Smooth muscle cell (in vitro differentiated cells): ENCODE measurements at regions not wholly inside any gene's neighbourhood (a gene's known extent, or its start where the extent isn't known, plus 50 kb on each side); places are given as distances from the start of the nearest gene placed in this dataset.

ENCODE experiments used
- DNase-seq: peaks from one replicate; lab custom pipeline; 2025; ENCODE audit not compliant: unreplicated experiment; lab: John Stamatoyannopoulos, UW
- H2AFZ ChIP-seq: fragments of 200-600 bp; sonication (generic); 2 replicates; pipeline ENCODE4 v1.6.0; 2016; ENCODE audit warnings: antibody characterized with exemption, low read depth, mild to moderate bottlenecking
- H3F3A ChIP-seq: fragments of 200-600 bp; sonication (generic); 2 replicates; pipeline ENCODE4 v1.6.0; 2017; ENCODE audit warnings: antibody characterized with exemption, low read depth
- H3K27ac ChIP-seq: fragments of 200-600 bp; sonication (generic); 2 replicates; pipeline ENCODE4 v1.5.1; 2016; ENCODE audit warnings: low read depth, mild to moderate bottlenecking
- H3K27me3 ChIP-seq: fragments of 200-600 bp; sonication (generic); 2 replicates; pipeline ENCODE4 v1.6.1; 2016; ENCODE audit warnings: low read depth, mild to moderate bottlenecking
- H3K36me3 ChIP-seq: fragments of 200-600 bp; sonication (generic); 2 replicates; pipeline ENCODE4 v1.5.1; 2016; ENCODE audit warnings: low read depth
- H3K4me1 ChIP-seq: fragments of 200-600 bp; sonication (generic); 2 replicates; pipeline ENCODE4 v1.5.1; 2016; ENCODE audit warnings: low read depth
- H3K4me2 ChIP-seq: fragments of 200-600 bp; sonication (generic); 2 replicates; pipeline ENCODE4 v1.6.0; 2016; ENCODE audit warnings: mild to moderate bottlenecking
- H3K4me3 ChIP-seq: fragments of 200-600 bp; sonication (generic); 2 replicates; pipeline ENCODE4 v1.5.1; 2016; ENCODE audit warnings: mild to moderate bottlenecking
- H3K79me2 ChIP-seq: fragments of 200-600 bp; sonication (generic); 2 replicates; pipeline ENCODE4 v1.6.0; 2016; ENCODE audit warnings: low read depth, mild to moderate bottlenecking
- H3K9ac ChIP-seq: fragments of 200-600 bp; sonication (generic); 2 replicates; pipeline ENCODE4 v1.6.0; 2016; ENCODE audit warnings: low read depth
- H3K9me3 ChIP-seq: fragments of 200-600 bp; sonication (generic); replicated peaks from 2 replicates; pipeline ENCODE4 v1.5.1; 2016; ENCODE audit warnings: low read depth
- H4K20me1 ChIP-seq: fragments of 200-600 bp; sonication (generic); 2 replicates; pipeline ENCODE4 v1.6.0; 2016; ENCODE audit warnings: low read depth
- whole genome bisulfite sequencing: methylation state at CpG from one replicate; pipeline ENCODE4 v1.1.7; 2016; ENCODE audit warnings: low lambda C conversion rate; 5-methylcytosine and 5-hydroxymethylcytosine counted together
- TF ChIP-seq, protein P1 (sequence below): fragments of 200-600 bp; sonication (generic); IDR thresholded peaks from 2 replicates; pipeline ENCODE4 v1.5.1; 2017; ENCODE audit warnings: borderline replicate concordance, mild to moderate bottlenecking, antibody characterized with exemption; ENCODE audit not compliant: insufficient read depth, poor library complexity, severe bottlenecking

DNA sequence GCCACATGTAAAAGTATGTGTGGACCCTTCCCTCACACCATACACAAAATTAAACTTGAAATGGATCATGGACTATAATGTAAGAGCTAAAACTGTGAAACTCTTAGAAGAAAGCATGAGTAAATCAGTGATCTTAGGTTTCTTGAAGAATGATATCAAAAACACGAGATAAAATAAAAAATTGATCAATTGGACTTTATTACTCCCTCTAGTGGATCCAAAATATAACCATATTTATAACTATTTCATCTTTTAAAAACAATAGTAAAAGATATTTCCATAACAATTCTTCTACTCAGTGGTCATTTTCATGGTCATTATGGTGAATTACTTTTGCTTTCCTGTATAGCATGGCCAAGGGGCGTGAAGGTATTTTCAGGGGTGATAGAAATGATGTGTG is 174.6 kb upstream of the LSM14A start:
- no peaks in the 10 kb centered on the region for H3K36me3 ChIP-seq
- no peak overlapping the region for H2AFZ ChIP-seq
- H4K20me1 ChIP-seq = no peaks in the 10 kb centered on the region
- H3K4me1 ChIP-seq = no peaks in the 10 kb centered on the region
- no peak overlapping the region for H3K4me2 ChIP-seq
- no peaks in the 10 kb centered on the region for H3K27me3 ChIP-seq
- H3K9me3 ChIP-seq = no peaks in the 10 kb centered on the region
- no peak overlapping the region for H3K9ac ChIP-seq
- 94% methylated on average over 2 of the region's 2 CpGs for WGBS
- no peak overlapping the region for H3K27ac ChIP-seq
- H3K4me3 ChIP-seq = no peak overlapping the region
- no peaks in the 10 kb centered on the region for H3F3A ChIP-seq
- TF ChIP-seq, protein P1, sequence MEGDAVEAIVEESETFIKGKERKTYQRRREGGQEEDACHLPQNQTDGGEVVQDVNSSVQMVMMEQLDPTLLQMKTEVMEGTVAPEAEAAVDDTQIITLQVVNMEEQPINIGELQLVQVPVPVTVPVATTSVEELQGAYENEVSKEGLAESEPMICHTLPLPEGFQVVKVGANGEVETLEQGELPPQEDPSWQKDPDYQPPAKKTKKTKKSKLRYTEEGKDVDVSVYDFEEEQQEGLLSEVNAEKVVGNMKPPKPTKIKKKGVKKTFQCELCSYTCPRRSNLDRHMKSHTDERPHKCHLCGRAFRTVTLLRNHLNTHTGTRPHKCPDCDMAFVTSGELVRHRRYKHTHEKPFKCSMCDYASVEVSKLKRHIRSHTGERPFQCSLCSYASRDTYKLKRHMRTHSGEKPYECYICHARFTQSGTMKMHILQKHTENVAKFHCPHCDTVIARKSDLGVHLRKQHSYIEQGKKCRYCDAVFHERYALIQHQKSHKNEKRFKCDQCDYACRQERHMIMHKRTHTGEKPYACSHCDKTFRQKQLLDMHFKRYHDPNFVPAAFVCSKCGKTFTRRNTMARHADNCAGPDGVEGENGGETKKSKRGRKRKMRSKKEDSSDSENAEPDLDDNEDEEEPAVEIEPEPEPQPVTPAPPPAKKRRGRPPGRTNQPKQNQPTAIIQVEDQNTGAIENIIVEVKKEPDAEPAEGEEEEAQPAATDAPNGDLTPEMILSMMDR = peak; percentile 30
- H3K79me2 ChIP-seq = no peaks in the 10 kb centered on the region
- DNase-seq = no peak

DNA sequence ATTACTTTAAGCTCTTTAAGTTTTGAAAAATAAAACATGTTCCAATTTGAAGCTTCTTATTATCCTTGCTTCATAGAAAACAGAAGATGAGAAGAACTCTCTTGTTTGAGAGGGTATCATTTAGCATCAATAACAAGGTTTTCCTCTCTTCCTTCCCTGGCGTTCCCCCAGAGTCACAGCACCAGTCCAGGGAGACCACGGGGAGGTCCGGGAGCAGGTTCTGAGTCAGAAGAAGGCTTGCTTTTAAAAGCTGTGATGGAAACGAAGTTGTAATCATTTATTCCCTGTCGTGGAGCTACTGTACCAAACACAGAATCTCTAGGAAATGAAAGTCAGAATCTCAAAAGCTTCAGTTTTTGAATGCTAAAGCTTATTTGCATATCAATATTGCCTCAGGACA is 174.0 kb upstream of the LSM14A start:
- Histone ChIP-seq H3K27ac (no peak overlapping the region), H2AFZ (peak overlapping the region; percentile 16), H3K9me3 (no peaks in the 10 kb centered on the region), H4K20me1 (no peaks in the 10 kb centered on the region), H3K4me1 (no peaks in the 10 kb centered on the region), H3F3A (no peaks in the 10 kb centered on the region), H3K4me2 (no peak overlapping the region), H3K9ac (no peak overlapping the region), H3K27me3 (no peaks in the 10 kb centered on the region), H3K36me3 (no peaks in the 10 kb centered on the region), H3K4me3 (no peak overlapping the region), H3K79me2 (no peaks in the 10 kb centered on the region)
- 61% methylated on average over 5 of the region's 5 CpGs for WGBS
- DNase-seq = no peak
- TF ChIP-seq, protein P1 = no peak

DNA sequence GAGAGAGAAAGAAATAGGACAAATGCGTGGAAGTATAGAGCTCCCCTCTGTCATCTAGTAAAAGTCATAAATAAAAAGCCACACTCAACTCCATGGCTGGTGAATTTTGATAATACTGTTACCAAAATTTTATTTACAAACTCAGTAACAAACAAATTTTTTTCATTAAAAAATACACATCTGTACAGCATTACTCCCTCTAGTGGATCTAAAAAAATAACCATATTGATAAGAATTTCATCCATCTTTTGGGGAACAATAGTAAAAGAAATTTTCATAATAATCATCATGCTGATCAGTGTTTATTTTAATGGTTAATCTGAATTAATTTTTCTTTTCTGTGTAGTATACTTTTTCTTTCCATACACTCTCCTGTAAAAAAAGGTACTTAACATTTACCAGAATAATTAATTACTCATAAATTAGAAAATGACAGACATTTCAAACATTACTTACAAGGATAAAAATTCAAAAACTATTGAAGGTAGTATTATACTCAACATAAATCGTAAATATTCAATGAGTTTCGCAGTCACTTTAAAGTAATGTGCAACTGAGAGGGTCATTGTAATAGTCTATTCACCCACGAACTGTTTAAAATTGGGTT is 173.5 kb upstream of the LSM14A start:
- Histone ChIP-seq H4K20me1 (no peaks in the 10 kb centered on the region), H3K36me3 (no peaks in the 10 kb centered on the region), H3K4me2 (no peak overlapping the region), H3K27me3 (no peaks in the 10 kb centered on the region), H2AFZ (peak overlapping the region; percentile 16), H3K4me3 (no peak overlapping the region), H3K79me2 (no peaks in the 10 kb centered on the region), H3K9me3 (no peaks in the 10 kb centered on the region), H3K4me1 (no peaks in the 10 kb centered on the region), H3F3A (no peaks in the 10 kb centered on the region), H3K27ac (no peak overlapping the region), H3K9ac (no peak overlapping the region)
- no peak for DNase-seq
- TF ChIP-seq, protein P1 = peak; percentile 44
- WGBS = 84% methylated on average over 4 of the region's 4 CpGs

- H3K9ac ChIP-seq = no peak overlapping the region
- H3K9me3 ChIP-seq = no peaks in the 10 kb centered on the region
These were observed 155.3 kb upstream of the LSM14A start for GRCh38 chr19:34017024-34017423.

More at GRCh38 chr19:34017024-34017423, 155.3 kb upstream of the LSM14A start:
- Histone ChIP-seq H3K36me3 (no peaks in the 10 kb centered on the region), H3K79me2 (no peaks in the 10 kb centered on the region), H3K4me2 (no peak overlapping the region), H3F3A (no peaks in the 10 kb centered on the region), H3K27me3 (no peaks in the 10 kb centered on the region), H3K4me1 (no peaks in the 10 kb centered on the region), H3K27ac (no peak overlapping the region), H4K20me1 (no peaks in the 10 kb centered on the region), H3K4me3 (no peak overlapping the region), H2AFZ (no peak overlapping the region)
- no peak for DNase-seq
- TF ChIP-seq, protein P1 = no peak
- WGBS = 78% methylated on average over 3 of the region's 3 CpGs
